ENCODE measurements at regions not wholly inside any gene's neighbourhood (a gene's known extent, or its start where the extent isn't known, plus 50 kb on each side); places are given as distances from the start of the nearest gene placed in this dataset.

- no peaks in the 10 kb centered on the region for H3K4me1 ChIP-seq (ENCODE audit: insufficient read depth, low read length, severe bottlenecking)
- H3K79me2 ChIP-seq (ENCODE audit: insufficient read depth, low read length): no peaks in the 10 kb centered on the region
- no peaks in the 10 kb centered on the region for H3K27me3 ChIP-seq (ENCODE audit: insufficient read depth, low read length)
- H3K4me2 ChIP-seq (ENCODE audit: low read length): no peak overlapping the region
- no peaks in the 10 kb centered on the region for H3K9me3 ChIP-seq (ENCODE audit: low read length)
- H4K20me1 ChIP-seq (ENCODE audit: insufficient read depth, low read length): no peaks in the 10 kb centered on the region
- no peaks in the 10 kb centered on the region for H3K36me3 ChIP-seq (ENCODE audit: insufficient read depth, low read length)
- H3K9ac ChIP-seq (ENCODE audit: low read length): no peak overlapping the region
- H3K27ac ChIP-seq (ENCODE audit: low read depth, low read length, poor library complexity, severe bottlenecking): no peak overlapping the region
- no peaks in the 10 kb centered on the region for H3K9me2 ChIP-seq (ENCODE audit: low read depth, low read length)
- H3F3A ChIP-seq (ENCODE audit: insufficient read depth, low read length): no peaks in the 10 kb centered on the region
- TF ChIP-seq EZH2 (IDR thresholded peaks at IDR 0.05; ENCODE audit: borderline replicate concordance, low read length) (no peak), CTCF (IDR thresholded peaks at IDR 0.05; ENCODE audit: low read length) (no peak)
- H2AFZ ChIP-seq (ENCODE audit: low read length): no peak overlapping the region
- H3K4me3 ChIP-seq (ENCODE audit: low read depth, low read length, poor library complexity, severe bottlenecking): no peak overlapping the region
Observed at GRCh38 chr1:188988589-188988988, 1489.1 kb downstream of the BRINP3 start.

DNA sequence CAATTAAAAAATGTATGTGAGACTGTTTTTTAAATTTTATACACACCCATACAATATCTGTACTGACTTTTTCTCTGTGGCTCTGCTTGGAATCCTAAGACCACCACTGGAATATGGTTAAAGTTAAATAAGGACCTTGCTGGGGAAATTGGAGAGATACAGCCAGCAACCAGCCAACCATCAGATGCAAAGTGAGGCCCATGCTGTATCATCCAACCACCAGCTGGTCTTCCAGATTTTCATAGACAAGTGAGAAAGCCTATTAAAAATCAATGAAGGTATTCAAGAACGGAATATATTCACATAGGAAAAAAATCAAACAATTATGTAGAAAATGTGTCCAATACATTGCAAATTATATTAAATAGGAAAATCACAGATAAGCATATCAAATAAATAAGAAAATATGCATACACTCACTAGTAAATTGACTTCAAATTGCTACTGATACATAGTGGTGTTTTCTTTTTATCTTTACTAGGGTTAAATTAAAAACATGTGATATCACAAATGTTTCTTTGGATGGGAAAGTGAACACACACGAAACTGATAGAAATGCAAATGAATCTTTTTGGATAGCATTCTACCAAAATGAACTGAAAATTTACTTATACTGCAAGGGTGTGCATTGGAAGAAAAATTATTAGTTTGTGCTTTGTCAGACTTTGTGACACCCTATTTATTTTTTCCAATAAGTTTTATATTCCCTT is 1486.3 kb downstream of the BRINP3 start:
- Histone ChIP-seq H3K36me3 (ENCODE audit: insufficient read depth, low read length) (no peaks in the 10 kb centered on the region), H3K27me3 (ENCODE audit: insufficient read depth, low read length) (no peaks in the 10 kb centered on the region), H3K79me2 (ENCODE audit: insufficient read depth, low read length) (no peaks in the 10 kb centered on the region), H3K9me3 (ENCODE audit: low read length) (no peaks in the 10 kb centered on the region), H3K9me2 (ENCODE audit: low read depth, low read length) (no peaks in the 10 kb centered on the region), H2AFZ (ENCODE audit: low read length) (no peak overlapping the region), H3K4me1 (ENCODE audit: insufficient read depth, low read length, severe bottlenecking) (no peaks in the 10 kb centered on the region), H3K4me2 (ENCODE audit: low read length) (no peak overlapping the region), H3K9ac (ENCODE audit: low read length) (no peak overlapping the region), H3K4me3 (ENCODE audit: low read depth, low read length, poor library complexity, severe bottlenecking) (no peak overlapping the region), H4K20me1 (ENCODE audit: insufficient read depth, low read length) (no peaks in the 10 kb centered on the region), H3F3A (ENCODE audit: insufficient read depth, low read length) (no peaks in the 10 kb centered on the region), H3K27ac (ENCODE audit: low read depth, low read length, poor library complexity, severe bottlenecking) (no peak overlapping the region)
- TF ChIP-seq CTCF (IDR thresholded peaks at IDR 0.05; ENCODE audit: low read length): no peak
- TF ChIP-seq EZH2 (IDR thresholded peaks at IDR 0.05; ENCODE audit: borderline replicate concordance, low read length): no peak

GRCh38 chr1:189007824-189008223 is 1469.8 kb downstream of the BRINP3 start:
- no peaks in the 10 kb centered on the region for H3K27me3 ChIP-seq (ENCODE audit: insufficient read depth, low read length)
- no peaks in the 10 kb centered on the region for H3K79me2 ChIP-seq (ENCODE audit: insufficient read depth, low read length)
- no peak overlapping the region for H3K27ac ChIP-seq (ENCODE audit: low read depth, low read length, poor library complexity, severe bottlenecking)
- H3K9me2 ChIP-seq (ENCODE audit: low read depth, low read length): no peaks in the 10 kb centered on the region
- no peaks in the 10 kb centered on the region for H3K36me3 ChIP-seq (ENCODE audit: insufficient read depth, low read length)
- no peaks in the 10 kb centered on the region for H4K20me1 ChIP-seq (ENCODE audit: insufficient read depth, low read length)
- H3K4me2 ChIP-seq (ENCODE audit: low read length): no peak overlapping the region
- TF ChIP-seq CTCF (IDR thresholded peaks at IDR 0.05; ENCODE audit: low read length) (no peak), EZH2 (IDR thresholded peaks at IDR 0.05; ENCODE audit: borderline replicate concordance, low read length) (no peak)
- H3F3A ChIP-seq (ENCODE audit: insufficient read depth, low read length): no peaks in the 10 kb centered on the region
- no peaks in the 10 kb centered on the region for H3K9me3 ChIP-seq (ENCODE audit: low read length)
- H2AFZ ChIP-seq (ENCODE audit: low read length): no peak overlapping the region
- no peaks in the 10 kb centered on the region for H3K4me1 ChIP-seq (ENCODE audit: insufficient read depth, low read length, severe bottlenecking)
- H3K9ac ChIP-seq (ENCODE audit: low read length): no peak overlapping the region
- H3K4me3 ChIP-seq (ENCODE audit: low read depth, low read length, poor library complexity, severe bottlenecking): no peak overlapping the region
